ACC112 (cell line): ENCODE measurements at regions not wholly inside any gene's neighbourhood (a gene's known extent, or its start where the extent isn't known, plus 50 kb on each side); places are given as distances from the start of the nearest gene placed in this dataset.

Experiments used
- H2AFZ ChIP-seq: fragments of 200-600 bp; sonication (generic); one replicate; pipeline ENCODE4 v1.6.0; 2017; ENCODE audit warnings: antibody characterized with exemption, low read length; ENCODE audit not compliant: unreplicated experiment
- H3K27ac ChIP-seq: fragments of 200-600 bp; sonication (generic); 2 replicates; pipeline ENCODE4 v1.5.1; 2014; ENCODE audit warnings: low read depth, mild to moderate bottlenecking, antibody characterized with exemption, low read length, moderate library complexity
- H3K27me3 ChIP-seq: fragments of 200-600 bp; sonication (generic); 2 replicates; pipeline ENCODE4 v1.6.1; 2014; ENCODE audit warnings: mild to moderate bottlenecking, antibody characterized with exemption, low read length, moderate library complexity, mixed read lengths; ENCODE audit not compliant: insufficient read depth
- H3K36me3 ChIP-seq: fragments of 200-600 bp; sonication (generic); 2 replicates; pipeline ENCODE4 v1.6.1; 2016; ENCODE audit warnings: mild to moderate bottlenecking, antibody characterized with exemption, low read length, moderate library complexity, mixed read lengths; ENCODE audit not compliant: insufficient read depth
- H3K4me1 ChIP-seq: fragments of 200-600 bp; sonication (generic); one replicate; pipeline ENCODE4 v1.6.1; 2016; ENCODE audit warnings: low read length, mixed read lengths; ENCODE audit not compliant: insufficient read depth, unreplicated experiment, control insufficient read depth
- H3K4me3 ChIP-seq: fragments of 200-600 bp; sonication (generic); 2 replicates; pipeline ENCODE4 v1.5.1; 2014; ENCODE audit warnings: mild to moderate bottlenecking, low read depth, low read length
- H3K79me2 ChIP-seq: fragments of 200-600 bp; sonication (generic); one replicate; pipeline ENCODE4 v1.6.0; 2016; ENCODE audit warnings: low read length; ENCODE audit not compliant: control insufficient read depth, unreplicated experiment, insufficient read depth

GRCh38 chr10:111706331-111706730 lies 477.2 kb downstream of the GPAM start:
- Histone ChIP-seq H3K4me3 (no peak overlapping the region), H3K79me2 (no peaks in the 10 kb centered on the region), H3K27me3 (no peaks in the 10 kb centered on the region), H3K27ac (no peak overlapping the region), H2AFZ (no peak overlapping the region), H3K4me1 (no peaks in the 10 kb centered on the region), H3K36me3 (no peaks in the 10 kb centered on the region)

- H3K27ac ChIP-seq: peak overlapping the region; percentile 30
- no peaks in the 10 kb centered on the region for H3K4me1 ChIP-seq
- H3K27me3 ChIP-seq: no peaks in the 10 kb centered on the region
- H2AFZ ChIP-seq: no peak overlapping the region
- no peaks in the 10 kb centered on the region for H3K79me2 ChIP-seq
- no peaks in the 10 kb centered on the region for H3K36me3 ChIP-seq
- H3K4me3 ChIP-seq: no peak overlapping the region
Measured at GRCh38 chr10:111707076-111707475, 476.5 kb downstream of the GPAM start.

- Histone ChIP-seq H3K79me2 (no peaks in the 10 kb centered on the region), H3K4me1 (no peaks in the 10 kb centered on the region), H3K4me3 (no peak overlapping the region), H2AFZ (no peak overlapping the region), H3K36me3 (no peaks in the 10 kb centered on the region), H3K27ac (no peak overlapping the region), H3K27me3 (no peaks in the 10 kb centered on the region)
Measured at GRCh38 chr10:111709603-111710002, 474.0 kb downstream of the GPAM start.

DNA sequence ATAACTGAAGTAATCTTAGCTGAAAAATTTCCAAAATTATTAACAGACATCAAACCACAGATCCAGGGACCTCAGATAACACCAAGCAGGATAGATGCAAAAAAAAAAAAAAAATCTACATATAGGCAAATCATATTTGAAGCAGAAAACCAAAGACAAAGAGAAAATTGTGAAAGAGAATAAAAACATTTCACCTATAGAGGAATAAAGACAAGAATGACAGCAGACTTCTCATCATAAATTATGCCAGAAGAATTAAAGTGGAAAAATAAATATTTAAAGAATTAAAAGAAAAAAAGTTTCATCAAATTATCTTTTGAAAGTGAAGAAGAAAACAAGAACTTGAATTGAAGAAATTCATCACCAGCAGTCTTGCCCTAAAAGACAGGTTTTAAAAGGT lies 467.5 kb downstream of the GPAM start:
- Histone ChIP-seq H3K4me3 (no peak overlapping the region), H2AFZ (no peak overlapping the region), H3K79me2 (no peaks in the 10 kb centered on the region), H3K27me3 (no peaks in the 10 kb centered on the region), H3K4me1 (no peaks in the 10 kb centered on the region), H3K36me3 (no peaks in the 10 kb centered on the region), H3K27ac (no peak overlapping the region)

- no peaks in the 10 kb centered on the region for H3K36me3 ChIP-seq
- no peak overlapping the region for H2AFZ ChIP-seq
- H3K27ac ChIP-seq: no peak overlapping the region
- H3K79me2 ChIP-seq: no peaks in the 10 kb centered on the region
- no peaks in the 10 kb centered on the region for H3K4me1 ChIP-seq
- no peak overlapping the region for H3K4me3 ChIP-seq
- H3K27me3 ChIP-seq: no peaks in the 10 kb centered on the region; the same call in 1 of the 2 replicates
Measured at GRCh38 chr10:111724121-111724520, 459.4 kb downstream of the GPAM start.

DNA sequence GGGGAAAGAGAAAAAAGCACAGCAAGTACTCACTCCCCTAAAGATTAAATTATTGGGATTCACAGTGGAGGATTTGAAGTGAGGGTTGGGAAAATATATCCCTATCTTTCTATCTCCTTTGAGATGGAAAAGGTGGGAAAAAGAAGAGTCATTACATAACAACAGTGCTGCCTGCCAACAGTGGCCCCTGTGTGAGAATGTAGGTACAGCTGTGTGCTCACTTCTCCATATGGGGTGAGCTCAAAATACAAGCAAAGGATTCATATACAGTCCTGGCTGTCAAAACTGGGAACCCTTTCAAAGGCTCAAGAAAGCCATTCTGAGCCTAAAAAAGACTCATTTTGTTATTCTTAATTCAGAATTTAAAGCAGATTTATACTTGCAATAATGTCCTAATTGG lies 458.5 kb downstream of the GPAM start:
- no peak overlapping the region for H3K4me3 ChIP-seq
- no peaks in the 10 kb centered on the region for H3K36me3 ChIP-seq
- no peak overlapping the region for H2AFZ ChIP-seq

DNA sequence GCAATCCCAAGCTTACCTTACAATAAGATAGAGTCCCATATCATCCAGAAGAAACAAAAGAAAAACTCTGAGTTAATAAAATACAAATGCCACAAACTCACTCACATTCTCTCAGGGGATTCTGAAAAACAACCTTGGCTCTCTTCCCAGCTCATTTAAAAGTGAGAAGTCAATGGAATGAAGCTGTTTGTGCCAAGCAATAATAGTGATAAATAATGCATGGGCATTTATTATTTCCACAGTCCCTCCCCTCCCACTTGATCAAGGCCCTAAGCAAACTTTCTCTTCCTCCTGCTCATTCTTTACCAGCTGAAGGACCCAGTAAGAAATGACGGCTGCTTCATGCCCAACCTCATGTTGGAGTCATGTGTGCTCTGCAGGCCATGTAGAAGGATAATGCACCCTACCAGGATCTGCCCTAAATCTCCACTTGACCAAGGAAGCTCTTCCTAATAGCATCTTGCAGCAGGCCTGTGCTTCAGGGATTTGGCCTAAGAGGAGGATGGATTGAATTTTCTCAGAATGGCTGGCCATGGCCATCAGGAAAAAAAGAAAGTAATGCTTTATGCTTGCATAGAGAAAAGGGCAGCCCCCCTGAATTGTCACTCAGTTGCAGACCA lies 451.3 kb downstream of the GPAM start:
- H3K27ac ChIP-seq: no peak overlapping the region
- H2AFZ ChIP-seq: no peak overlapping the region

More for the DNA sequence above, 458.5 kb downstream of the GPAM start:
- Histone ChIP-seq H3K27ac (no peak overlapping the region), H3K27me3 (no peaks in the 10 kb centered on the region; the same call in 1 of the 2 replicates), H3K4me1 (no peaks in the 10 kb centered on the region), H3K79me2 (no peaks in the 10 kb centered on the region)

DNA sequence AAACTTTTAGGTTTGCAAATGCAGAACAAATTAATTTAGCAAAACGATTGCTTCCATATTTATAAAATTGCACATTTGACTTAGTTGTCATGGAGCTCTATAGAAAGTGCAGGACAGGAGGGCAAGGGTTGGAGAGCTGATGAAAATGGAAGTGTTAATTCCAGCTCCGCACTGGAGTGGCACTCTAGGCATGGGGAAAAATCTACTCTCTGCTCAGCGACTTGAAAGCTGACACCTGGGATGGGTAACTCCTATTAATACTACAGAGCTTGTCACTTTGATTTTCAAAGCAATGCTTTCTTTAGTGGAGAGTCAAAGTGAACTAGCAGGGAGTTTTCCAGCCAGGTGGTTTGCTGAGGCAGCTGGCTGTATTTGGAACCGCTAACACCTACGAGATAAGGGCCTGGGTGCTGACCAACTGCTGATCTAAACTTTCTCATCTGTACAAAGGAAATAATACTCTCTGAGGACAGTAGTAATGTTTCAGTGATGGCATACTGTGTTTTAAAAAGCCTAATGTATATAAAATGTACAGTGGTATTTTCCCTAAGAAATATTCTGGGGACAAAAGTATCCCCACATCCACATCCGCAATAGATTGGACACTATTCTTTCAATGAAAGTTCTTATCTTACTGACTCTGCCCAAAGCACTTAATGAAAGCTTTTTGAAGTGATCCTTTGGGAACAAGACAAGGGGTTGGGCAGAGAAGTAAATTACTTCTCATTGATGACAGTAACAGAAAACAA lies 444.3 kb downstream of the GPAM start:
- Histone ChIP-seq H3K4me3 (no peak overlapping the region), H3K4me1 (no peaks in the 10 kb centered on the region), H3K79me2 (no peaks in the 10 kb centered on the region), H3K36me3 (no peaks in the 10 kb centered on the region), H3K27ac (no peak overlapping the region), H2AFZ (no peak overlapping the region), H3K27me3 (no peaks in the 10 kb centered on the region)

More for the DNA sequence above, 451.3 kb downstream of the GPAM start:
- H3K4me3 ChIP-seq: no peak overlapping the region
- H3K79me2 ChIP-seq: no peaks in the 10 kb centered on the region
- no peaks in the 10 kb centered on the region for H3K4me1 ChIP-seq
- no peaks in the 10 kb centered on the region for H3K27me3 ChIP-seq
- no peaks in the 10 kb centered on the region for H3K36me3 ChIP-seq

DNA sequence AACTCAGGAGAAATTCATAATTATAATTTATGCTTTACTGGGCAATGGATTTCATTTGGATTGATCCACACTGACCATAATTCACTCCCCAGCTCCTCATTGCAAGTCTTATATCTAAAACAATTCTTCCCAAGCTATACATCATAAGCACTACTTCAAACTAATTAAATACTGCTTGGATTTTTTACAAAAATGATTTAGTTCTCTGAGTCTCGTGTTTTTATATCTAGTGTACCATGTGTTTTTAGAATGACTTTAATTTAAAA lies 443.8 kb downstream of the GPAM start:
- no peak overlapping the region for H3K4me3 ChIP-seq
- H3K79me2 ChIP-seq: no peaks in the 10 kb centered on the region
- no peaks in the 10 kb centered on the region for H3K4me1 ChIP-seq
- no peak overlapping the region for H3K27ac ChIP-seq
- H3K27me3 ChIP-seq: no peaks in the 10 kb centered on the region
- H3K36me3 ChIP-seq: no peaks in the 10 kb centered on the region
- H2AFZ ChIP-seq: no peak overlapping the region

- Histone ChIP-seq H2AFZ (no peak overlapping the region), H3K4me3 (no peak overlapping the region), H3K79me2 (no peaks in the 10 kb centered on the region), H3K27ac (no peak overlapping the region), H3K4me1 (no peaks in the 10 kb centered on the region), H3K36me3 (no peaks in the 10 kb centered on the region), H3K27me3 (no peaks in the 10 kb centered on the region)
Measured at GRCh38 chr10:111745982-111746381, 437.6 kb downstream of the GPAM start.

- H3K36me3 ChIP-seq: no peaks in the 10 kb centered on the region
- no peak overlapping the region for H2AFZ ChIP-seq
- H3K4me3 ChIP-seq: no peak overlapping the region
- H3K27ac ChIP-seq: no peak overlapping the region
- no peaks in the 10 kb centered on the region for H3K27me3 ChIP-seq
- no peaks in the 10 kb centered on the region for H3K79me2 ChIP-seq
- H3K4me1 ChIP-seq: no peaks in the 10 kb centered on the region
Measured at GRCh38 chr10:111747751-111748150, 435.8 kb downstream of the GPAM start.
